HUDEP-2 (cell line): ENCODE measurements at regions not wholly inside any gene's neighbourhood (a gene's known extent, or its start where the extent isn't known, plus 50 kb on each side); places are given as distances from the start of the nearest gene placed in this dataset.

Experiments used
- DNase-seq, 76 experiments: peaks; one replicate each; lab custom pipeline; 2025; ENCODE audit not compliant: unreplicated experiment in 76 of 76; lab: John Stamatoyannopoulos, UW

DNA sequence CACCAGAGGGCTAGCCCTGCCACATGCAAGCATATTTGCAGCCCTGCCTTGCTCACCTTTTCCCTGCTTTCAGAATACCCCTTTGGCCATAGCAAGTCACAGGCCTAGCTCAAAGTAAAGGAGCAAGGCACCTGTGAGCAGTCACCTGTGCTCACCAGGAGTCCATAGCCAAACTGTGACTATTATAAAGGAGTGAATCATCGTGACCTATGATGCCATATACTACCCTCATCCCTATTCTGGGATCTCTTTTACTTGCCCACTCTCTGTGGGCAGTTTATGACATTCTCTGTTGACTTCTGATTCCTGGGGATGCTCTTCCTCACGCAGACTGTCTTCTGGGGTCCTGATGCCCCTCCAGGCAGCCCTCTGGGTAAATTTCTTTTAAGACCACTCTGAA lies 200.5 kb upstream of the NLRP1 start:
- no peak for DNase-seq

DNA sequence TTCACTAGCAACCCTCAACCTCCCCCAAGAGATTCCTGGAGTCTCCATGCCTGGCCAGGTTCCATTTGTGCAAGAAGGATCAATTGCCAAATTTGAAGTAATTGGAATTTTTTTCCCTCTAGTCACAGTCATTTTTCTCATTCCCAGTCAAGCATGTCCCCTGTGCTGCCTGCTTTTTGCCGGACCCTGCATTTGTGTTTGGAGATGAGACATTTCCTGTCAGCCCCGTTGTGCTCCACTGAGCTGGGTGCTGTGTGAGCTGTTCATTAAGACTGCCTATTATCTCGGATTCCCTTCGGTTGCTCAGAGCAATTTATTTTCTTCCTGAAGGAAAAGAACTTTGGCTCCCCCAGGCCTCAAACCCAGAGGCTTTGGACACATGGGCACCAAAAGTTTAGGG lies 201.0 kb upstream of the NLRP1 start:
- DNase-seq, result no peak

DNA sequence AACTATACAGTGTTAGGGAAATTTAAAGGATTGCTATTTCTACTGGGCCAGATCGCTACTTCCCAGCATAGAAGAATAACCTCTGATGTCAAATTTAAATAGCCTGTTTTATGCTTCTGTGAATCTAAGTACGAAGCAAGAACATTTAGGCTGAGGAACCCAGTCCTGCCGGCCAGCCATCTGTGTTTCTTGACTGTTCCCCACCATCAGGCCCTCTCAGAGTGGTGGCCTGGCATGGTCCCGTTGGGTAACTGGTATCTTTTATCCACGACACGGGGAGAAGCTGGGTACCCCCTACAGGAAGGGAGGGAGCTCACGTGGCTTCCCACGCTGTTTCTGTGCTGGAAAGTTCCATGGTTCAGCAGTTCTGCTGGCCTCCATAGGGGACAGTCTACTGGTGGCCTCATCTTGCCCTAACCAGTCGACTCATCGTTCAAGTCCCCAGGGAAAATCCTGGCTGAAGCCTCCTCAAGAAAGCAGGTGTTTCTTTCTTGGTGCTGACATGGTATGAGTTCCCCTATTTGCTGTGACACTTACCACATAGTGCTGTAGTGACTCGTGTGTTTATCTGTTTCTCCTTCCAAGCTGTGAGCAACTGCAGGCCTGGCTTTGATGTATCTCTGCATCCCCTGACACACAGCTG lies 201.7 kb upstream of the NLRP1 start:
- no peak for DNase-seq

DNA sequence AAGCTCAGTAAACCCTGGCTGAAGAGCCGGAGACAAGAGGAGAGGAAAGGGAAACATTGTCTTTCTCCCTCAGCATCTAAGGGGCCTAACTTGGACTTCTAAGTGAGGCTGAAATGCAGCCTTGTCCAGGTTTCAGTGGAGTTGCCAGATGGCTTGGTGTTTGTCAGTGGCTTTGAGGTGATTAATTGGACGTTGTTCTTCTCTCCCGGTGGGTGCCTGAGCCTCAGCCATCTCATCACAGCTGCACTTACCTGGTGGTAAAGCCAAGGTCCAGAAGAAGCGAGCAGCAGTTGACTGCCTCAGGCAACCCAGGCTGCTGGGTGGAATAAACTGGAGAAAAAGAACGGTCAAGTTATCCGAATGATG lies 202.2 kb upstream of the NLRP1 start:
- DNase-seq, result no peak

DNA sequence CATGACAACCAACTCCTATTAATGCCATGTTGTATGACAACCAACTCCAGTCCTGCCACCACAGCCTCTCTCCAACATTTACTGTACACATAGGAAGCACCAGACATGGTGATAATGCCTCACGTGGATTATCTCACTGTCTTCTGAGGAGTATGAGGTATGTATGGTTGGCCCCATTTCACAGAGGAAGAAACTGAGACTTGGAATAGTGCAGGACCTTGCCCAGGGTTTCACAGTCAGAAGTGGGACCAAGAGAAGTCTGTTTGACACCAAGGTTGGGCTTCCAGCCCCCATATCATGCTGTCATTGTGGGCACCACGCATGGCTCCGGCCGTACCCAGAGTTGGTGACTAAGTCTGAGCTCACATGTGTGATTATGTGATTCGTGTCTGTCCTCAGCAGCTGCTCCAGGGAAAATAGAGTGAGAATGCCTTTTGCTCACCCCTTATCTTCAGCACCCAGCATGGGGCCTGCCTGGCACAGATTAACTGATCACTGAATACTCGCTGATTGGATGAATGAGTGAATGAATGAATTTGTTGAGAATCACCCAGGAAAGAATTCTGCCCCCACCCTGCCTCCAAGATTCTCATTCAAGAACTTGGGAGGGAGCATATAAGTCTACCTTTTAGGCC lies 204.1 kb upstream of the NLRP1 start:
- DNase-seq, result peak in 33 of 76 experiments; percentile 1 to 62 (median 17)

DNA sequence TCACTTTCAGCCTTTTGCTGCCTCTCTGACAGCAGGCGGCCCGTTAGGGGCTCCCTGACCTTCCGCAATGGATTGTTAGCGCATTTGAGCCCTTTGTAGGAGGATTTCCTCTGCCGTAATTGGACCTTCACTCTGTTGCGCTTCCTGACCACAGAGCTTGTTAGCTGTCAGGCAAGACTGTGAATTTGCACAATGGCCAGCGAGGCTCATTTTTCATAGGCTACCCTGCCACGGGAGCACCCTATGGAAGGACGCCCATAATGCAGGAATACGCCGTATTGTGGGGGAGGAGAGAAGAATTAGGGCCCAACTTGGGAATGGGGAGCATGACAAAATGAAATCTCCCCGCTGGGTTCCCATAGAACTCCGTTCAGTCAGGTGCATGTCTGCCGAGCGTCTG lies 205.2 kb upstream of the NLRP1 start:
- DNase-seq, result no peak

DNA sequence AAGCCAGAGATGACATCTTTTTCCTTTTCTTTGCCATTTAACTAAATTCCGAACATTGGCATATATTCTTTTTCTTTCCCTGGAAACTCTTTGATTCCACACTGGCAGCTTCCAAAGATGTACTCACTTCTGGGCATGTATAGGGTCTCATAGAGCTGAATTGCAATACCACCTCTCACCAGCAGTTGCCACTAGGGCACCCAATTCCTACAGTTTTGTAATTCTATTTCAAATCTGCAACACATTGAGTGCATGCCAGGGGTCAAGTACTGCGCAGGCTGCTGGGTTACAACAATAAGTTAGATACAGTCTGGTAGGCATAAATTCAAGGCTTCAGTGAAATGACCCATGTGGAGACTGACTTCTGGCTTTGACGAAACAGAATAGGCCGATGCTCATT lies 208.8 kb upstream of the NLRP1 start:
- DNase-seq, result no peak

DNA sequence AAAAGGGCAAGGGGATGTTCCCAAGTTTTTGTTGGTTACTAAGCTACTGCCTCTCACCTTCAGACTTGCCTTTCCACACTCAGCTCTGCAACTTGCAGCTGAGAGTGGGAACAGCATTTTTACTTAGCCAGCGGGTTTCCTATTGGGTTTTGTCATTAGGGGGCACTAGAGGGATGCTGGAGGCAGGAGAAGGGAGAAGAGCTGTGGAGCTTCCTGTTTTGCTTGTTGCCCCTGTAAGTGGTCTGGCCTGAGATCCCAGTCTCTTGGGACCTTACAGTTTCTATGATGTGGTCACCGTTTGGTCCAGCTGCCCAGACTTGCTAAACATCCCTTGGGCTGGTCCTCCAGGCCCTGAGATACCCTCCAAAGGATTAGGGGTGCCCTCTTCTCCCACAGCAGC lies 209.6 kb upstream of the NLRP1 start:
- peak in 4 of 76 experiments; percentile 1 to 16 (median 4) for DNase-seq

DNA sequence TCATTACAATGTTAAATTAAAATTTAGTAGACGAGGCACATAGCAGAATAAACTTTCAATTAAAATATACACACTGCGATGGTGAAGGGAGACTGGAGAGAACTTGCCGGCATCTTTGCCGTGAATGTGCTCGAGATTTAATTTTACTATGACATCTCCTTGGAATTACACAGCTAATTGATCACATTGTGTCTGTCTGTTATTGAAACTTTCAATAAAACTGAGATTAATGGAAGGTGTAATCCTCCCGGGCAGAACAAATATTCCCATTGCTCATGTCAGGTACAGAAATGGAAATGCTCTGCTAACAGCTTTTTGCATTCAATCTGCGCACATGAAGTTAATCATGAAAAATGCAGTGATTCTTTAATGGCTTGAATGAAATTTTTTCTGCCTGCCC lies 210.1 kb upstream of the NLRP1 start:
- no peak for DNase-seq

DNA sequence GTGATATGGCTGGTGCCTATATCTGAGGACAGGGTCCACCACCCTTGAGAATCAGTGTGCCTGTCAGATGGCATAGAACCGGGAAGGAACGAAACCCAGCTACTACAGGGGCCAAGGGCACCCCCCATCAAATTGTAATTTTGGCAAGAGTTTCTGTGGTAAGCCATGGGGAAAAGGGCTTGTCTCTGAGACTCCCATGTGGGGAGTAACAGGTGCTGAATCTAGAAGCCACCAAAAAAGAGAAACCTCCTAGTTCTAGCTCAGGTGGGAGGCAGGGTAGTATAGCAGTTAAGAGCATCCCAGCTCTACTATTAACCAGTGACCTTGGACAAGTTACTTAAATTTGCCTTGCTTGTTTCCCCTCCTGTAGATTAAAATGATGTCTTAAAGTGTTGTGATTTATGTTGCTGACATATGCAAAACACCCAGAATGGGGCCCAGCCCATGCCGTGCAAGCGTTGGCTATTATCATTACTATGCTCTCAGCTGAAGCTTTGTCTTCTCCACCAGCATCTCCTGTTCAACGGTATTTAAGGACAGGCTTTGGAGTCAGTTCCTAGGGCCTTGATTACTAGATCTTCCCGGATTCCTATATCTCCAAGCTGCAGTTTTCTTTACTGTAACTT lies 210.7 kb upstream of the NLRP1 start:
- no peak for DNase-seq

DNA sequence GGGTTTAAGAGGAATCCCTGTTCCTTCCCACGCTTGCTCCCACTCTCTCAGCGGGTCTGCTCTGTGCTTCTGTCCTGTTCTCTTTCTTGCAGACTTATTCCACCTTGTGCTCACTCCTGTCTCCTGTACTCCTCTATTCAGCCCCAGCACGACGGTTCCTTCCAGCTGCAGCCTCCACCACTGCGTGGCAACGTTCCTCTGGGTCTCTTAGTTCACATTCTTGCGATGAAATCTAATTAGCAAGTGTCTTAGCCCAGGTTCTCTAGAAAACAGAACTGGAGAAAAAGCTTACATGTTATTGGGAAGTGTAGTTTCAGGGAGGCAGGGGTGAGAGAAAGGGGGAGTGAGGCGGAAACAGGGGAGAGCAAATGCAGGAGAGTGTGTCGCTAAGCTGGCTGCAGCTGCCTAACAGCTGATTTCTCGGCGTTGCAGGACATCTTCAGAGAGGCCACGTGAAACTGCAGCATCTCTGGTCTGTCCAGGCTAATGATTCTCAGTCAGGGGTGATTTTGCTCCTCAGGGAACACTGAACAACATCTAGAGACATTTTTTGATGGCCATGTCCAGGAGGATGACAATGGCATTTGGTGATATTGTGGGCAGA lies 213.2 kb upstream of the NLRP1 start:
- DNase-seq, result no peak

DNA sequence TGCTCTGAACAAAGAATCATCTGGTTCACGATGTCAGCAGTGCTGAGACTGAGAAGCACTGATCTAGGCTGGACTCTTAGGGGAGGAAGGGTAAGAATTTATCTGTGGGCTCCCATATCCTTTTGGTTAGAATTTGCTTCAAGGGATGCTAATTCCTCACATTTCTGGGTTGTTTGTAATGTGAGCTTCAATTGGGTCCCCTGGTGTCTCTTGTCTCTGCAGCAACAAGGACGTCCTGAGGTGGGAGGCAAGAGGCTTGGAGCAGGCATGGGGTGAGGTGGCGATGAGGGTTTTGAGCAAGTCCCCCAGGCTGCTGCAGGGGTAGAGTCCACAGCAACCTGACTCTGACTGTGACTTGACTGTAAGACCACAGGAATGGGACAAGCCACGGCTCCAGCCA lies 213.8 kb upstream of the NLRP1 start:
- DNase-seq, result no peak

DNA sequence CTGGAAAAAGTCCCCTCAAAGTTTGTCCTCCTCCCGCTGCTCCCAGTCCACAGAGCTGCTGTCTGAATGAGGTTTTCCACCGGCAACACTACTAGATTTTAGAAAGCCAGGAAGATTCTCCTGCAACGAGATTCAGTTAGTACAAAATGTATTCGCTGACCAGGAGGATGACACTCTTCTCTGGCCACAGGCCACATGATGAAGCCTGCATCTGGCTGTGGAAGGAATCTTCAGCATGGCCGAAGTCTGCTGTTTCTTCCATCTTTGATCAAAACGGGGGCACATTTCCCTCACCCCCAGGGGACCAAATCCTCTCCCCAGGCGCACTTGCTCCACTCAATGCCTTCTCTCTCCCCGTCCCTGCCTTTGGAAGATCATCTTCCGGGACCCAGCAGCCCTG lies 215.8 kb upstream of the NLRP1 start:
- DNase-seq, result no peak

DNA sequence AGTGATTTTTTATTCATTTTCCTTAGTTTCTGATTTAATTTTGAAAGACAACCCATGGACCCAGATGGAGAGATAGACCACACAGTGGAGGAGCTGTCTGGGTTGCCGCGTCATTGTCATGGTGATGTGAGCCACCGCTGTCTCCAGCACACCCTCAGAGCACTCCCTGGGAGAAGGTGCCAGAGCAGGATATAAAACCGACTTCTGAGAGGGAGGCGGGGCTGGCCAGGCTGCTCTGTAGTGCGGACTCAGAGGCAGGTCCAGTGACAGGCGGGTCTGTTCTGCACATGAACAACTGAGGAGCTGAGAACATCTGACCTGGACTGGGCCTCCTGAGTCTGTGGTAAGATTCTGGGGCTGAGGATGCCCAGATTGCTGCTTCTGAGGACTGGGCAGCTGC lies 216.3 kb upstream of the NLRP1 start:
- no peak for DNase-seq

DNA sequence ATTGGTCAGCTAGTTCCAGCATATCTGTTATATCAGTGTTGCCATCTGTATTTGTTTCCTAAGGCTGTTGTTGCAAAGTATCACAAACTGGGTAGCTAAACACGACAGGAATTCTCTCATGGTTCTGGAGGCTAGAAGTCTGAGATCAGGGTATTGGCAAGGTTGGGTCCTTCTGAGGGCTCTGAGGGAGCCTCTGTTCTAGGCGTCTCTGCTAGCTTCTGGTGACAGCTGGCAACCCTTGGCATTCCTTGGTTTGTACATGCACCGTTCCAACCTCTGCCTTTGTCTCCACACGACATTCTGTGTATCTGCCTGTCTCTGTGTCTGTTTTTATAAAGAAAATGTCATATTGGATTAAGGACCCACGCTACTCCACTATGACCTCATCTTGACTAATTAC lies 219.9 kb upstream of the NLRP1 start:
- no peak for DNase-seq

DNA sequence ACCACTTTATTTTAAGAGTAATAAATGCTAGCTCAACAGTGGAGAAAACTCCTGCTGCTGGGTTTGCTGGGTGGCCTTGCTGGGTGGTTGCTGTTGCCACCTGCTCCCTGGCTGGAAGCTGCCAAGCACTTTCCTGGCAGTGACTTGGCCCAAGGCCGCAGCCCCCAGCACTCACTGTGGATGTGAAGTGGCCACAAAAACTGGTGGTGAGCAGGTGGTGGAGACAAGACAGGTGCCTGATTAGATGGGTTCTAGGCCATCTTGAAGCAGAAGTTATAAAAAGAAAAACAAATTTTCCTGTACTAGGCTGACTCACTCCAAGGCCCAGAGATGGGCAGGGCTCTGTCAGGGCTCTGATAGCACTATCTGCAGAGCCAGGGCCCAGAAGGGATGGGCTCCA lies 224.7 kb upstream of the NLRP1 start:
- DNase-seq, result peak in 13 of 76 experiments; percentile 1 to 54 (median 16)

DNA sequence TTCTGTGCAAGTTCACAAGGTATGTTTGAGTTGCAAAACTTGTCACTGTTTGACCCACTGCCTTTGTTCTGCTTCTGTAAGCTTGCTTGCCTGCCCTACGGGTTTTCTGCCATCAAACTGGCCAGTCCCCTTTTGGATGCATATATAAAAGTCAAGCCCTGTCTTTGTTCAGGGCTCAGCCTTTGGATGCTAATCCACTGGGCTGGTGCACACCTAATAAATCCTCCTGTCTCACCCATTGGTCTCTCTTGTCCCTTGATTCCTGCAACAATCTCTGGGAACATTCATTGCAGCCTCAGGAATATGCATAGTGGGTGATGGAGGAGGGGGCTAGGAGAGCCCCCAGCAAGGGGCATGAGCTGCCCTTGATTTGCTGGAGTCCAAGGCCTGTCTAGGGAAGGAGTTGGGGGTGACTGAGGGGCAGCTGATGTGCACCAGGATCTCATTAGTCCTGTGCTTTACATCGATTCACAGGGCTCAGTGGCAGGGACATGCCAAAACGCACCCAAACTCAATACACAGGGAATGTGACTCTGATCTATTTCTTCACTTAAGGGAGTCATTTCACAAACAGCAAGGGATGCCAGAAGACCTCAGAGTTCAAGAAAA lies 225.4 kb upstream of the NLRP1 start:
- DNase-seq, result no peak

DNA sequence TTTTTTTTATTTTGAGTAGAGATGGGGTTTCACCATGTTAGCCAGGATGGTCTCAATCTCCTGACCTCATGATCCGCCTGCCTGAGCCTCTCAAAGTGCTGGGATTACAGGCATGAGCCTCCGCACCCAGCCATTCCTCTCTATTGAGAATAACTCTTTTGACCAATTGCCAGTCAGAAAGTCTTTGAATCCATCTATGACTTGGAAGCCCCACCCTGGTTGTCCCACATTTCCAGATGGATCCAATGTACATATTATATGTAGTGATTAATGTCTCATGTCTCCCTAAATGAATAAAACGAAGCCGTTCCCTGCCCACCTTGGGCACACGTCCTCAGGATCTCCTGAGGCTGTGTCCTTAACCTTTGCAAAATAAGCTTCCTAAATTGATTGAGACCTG lies 228.3 kb upstream of the NLRP1 start:
- no peak for DNase-seq

DNA sequence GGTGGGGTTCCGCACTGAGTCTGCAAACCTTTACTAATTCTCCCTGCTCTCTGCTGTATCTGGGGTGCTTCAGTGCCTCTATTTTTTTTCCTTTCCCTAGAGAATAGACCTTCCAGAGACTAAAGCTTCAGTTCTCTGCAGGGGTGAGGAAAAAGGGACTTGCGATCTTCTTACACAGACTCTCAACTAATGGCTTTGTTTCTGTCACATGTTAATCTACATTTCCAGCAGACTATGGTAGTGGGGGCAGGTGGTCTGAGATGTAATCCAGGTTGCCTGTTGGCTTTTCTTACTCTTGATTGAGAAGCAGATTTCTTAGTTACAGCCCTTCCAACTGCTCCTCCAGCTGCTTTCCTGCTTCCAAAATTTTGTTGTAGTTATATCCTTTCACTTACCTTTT lies 229.0 kb upstream of the NLRP1 start:
- no peak for DNase-seq

DNA sequence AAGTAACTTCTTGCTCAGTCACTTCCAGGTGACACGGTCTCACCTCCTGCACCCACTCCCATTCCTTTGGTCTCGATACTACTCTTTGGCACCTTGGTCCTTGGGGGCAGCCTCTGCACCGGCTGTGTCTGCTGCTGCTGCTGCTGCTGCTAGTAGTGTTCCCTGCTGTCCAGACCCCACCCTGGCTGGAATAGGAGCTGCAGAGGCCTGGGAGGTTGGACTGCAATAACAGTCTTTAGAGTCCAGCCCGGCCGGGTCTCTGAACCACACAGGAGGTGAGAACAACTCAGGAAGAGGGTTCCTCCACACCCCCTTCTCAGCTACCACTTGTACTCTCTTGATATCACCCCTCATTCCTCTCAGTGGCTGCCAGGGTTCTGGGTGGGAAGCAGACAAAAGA lies 231.1 kb upstream of the NLRP1 start:
- no peak for DNase-seq

DNA sequence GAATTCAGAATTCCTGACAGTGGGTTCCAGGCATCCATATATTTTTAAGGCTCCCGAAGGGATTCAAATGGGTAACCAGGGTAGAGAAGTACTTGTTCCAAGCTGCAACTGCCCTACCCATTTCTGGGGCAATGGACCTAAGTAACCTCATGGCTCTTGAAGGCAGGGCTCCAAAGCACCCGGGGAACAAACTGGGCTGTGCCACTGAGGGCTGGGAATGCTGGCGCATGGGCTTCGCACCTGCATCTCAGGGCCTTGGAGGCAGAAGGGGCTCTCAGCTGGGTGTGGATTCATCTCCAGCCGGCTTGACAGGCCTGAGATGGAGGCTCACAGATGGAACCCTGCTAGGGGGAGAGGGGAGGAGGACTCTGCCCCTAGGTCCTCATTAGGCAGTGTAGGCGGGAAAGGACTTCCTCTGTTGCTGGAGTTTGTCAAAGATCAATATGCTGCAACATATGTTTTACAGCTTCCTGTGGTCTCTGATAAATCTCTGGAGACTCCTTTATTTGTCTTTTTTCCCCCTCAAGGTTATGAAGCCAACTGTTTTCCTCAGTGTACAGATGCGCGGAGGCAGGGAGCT lies 232.3 kb upstream of the NLRP1 start:
- DNase-seq, result no peak
